Muscle layer of duodenum (tissue), 2 donors: ENCODE measurements at regions not wholly inside any gene's neighbourhood (a gene's known extent, or its start where the extent isn't known, plus 50 kb on each side); places are given as distances from the start of the nearest gene placed in this dataset.

Experiments
- H3K27ac ChIP-seq: one replicate; pipeline ENCODE4 v1.7.0; 2013; ENCODE audit warnings: mild to moderate bottlenecking, low read length
- H3K27me3 ChIP-seq: one replicate; pipeline ENCODE4 v1.7.0; 2013; ENCODE audit warnings: low read depth, mild to moderate bottlenecking, control low read depth, low read length
- H3K36me3 ChIP-seq, 2 donors: one replicate each; pipeline ENCODE4 v1.7.0; 2013; ENCODE audit warnings: low read length in 2 of 2, control low read depth in 1 of 2, mild to moderate bottlenecking in 1 of 2; ENCODE audit not compliant: insufficient read depth in 2 of 2, control insufficient read depth in 1 of 2
- H3K4me1 ChIP-seq, 2 donors: one replicate each; pipeline ENCODE4 v1.7.0; 2013; ENCODE audit warnings: low read length in 2 of 2, mild to moderate bottlenecking in 2 of 2, control low read depth in 1 of 2, moderate library complexity in 1 of 2; ENCODE audit not compliant: insufficient read depth in 2 of 2, control insufficient read depth in 1 of 2
- H3K4me3 ChIP-seq, 2 donors: one replicate each; pipeline ENCODE4 v1.7.0; 2013; ENCODE audit warnings: low read length in 2 of 2, low read depth in 1 of 2, mild to moderate bottlenecking in 1 of 2
- H3K9me3 ChIP-seq, 2 donors: one replicate each; pipeline ENCODE4 v1.7.0; 2013; ENCODE audit warnings: low read length in 2 of 2, control low read depth in 1 of 2, mild to moderate bottlenecking in 1 of 2; ENCODE audit not compliant: control insufficient read depth in 1 of 2
- donor health status: healthy.

DNA sequence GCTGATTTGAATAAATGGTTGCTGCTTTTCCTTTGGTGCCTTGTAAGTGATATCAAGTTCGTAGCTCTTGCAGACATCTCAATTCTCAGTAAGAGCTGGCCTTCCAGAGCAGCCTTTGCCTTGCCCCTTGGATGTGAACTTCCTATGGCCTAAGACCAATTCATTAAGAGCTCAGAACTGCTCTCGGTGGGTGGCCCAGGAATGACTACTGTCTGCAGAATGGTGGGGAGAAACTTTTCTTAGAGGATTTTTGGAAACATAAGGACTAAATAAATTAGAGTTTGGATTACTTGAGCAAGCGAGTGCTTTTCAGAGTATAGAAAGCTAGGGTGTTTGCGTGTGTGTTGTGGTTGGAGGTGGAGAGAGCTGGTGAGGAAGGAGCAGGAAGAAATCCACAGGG, 306.4 kb upstream of the TBX3 start:
- no peaks in the 10 kb centered on the region for H3K27me3 ChIP-seq

DNA sequence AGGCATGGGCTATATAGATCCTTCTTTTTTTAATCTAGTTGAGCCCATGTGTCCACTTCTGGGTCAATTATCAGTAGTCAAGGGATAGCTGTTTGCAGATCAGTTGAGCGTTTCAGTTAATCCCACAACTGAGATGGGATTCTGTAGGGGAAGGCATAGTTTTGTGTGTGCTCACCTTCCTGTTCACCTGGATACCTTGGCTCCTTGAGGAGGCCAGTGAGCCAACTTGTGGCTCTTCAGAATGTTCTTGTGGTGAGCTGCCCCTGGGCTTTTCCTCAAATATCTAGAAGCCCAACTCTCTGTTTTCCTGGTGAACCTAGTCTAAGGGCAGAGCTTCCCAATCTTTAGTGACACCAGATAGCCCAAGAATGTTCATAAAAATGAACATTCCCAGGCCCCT, 302.9 kb upstream of the TBX3 start:
- H3K4me1 ChIP-seq = no peaks in the 10 kb centered on the region
- no peak overlapping the region for H3K27ac ChIP-seq
- H3K9me3 ChIP-seq = no peaks in the 10 kb centered on the region
- no peak overlapping the region for H3K4me3 ChIP-seq
- no peaks in the 10 kb centered on the region for H3K27me3 ChIP-seq
- H3K36me3 ChIP-seq = no peaks in the 10 kb centered on the region

More for the DNA sequence above, 306.4 kb upstream of the TBX3 start:
- Histone ChIP-seq H3K4me1 (peaks cover 0 to 9% of the 10 kb centered on the region in 2 donors), H3K36me3 (no peaks in the 10 kb centered on the region), H3K27ac (no peak overlapping the region), H3K4me3 (no peak overlapping the region), H3K9me3 (no peaks in the 10 kb centered on the region)

DNA sequence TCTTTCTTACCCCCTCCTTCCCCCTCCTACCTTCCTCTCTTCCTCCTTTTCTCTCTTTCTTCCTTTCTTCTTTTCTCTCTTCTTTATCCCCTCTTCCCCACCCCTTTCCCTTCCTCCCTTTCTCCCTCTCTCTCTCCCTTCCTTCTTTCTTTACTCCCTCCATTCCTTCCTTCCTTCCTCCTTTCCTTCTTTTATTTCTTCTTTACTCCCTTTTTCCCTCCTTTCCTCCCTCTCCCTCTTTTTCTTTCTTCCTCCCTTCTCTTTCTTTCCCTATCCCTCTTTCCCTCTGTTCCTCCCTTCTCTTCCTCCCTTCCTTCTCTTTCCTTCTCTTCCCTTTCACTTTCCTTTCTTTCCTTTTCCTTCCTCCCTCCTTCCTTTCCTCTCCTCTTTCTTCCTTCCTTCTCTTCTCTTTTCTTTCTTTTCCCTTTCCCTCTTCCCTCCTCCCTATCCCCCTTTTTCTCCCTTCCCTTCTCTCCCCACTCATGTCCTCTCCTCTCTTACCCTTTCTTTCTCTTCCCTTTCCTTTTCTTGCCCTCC, 302.3 kb upstream of the TBX3 start:
- H3K27ac ChIP-seq = no peak overlapping the region
- no peaks in the 10 kb centered on the region for H3K36me3 ChIP-seq
- no peaks in the 10 kb centered on the region for H3K27me3 ChIP-seq

DNA sequence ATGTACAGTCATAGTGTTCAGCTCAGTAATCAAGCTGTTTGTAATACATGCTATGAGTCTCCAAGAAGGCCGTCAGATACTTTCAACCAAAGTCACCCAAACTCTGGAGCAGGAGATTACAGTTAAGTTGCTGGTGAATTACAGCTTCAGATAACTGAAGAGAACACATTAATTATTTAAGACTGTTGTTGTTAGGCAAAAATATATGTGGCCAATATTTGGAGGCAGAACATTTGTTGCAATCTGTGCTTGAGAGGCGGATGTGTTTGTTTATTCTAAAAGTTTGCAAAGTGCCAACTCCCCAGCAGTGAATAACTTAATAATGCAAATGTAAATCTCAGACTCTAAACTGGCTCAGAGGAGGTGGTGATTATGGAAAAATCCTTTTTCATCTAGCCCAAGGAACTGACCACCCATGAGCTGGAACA, 300.7 kb upstream of the TBX3 start:
- H3K9me3 ChIP-seq = no peaks in the 10 kb centered on the region
- no peak overlapping the region for H3K27ac ChIP-seq
- no peaks in the 10 kb centered on the region for H3K36me3 ChIP-seq
- H3K4me3 ChIP-seq = no peak overlapping the region
- H3K4me1 ChIP-seq = no peaks in the 10 kb centered on the region
- H3K27me3 ChIP-seq = no peaks in the 10 kb centered on the region

More for the DNA sequence above, 302.3 kb upstream of the TBX3 start:
- Histone ChIP-seq H3K4me3 (no peak overlapping the region), H3K9me3 (no peaks in the 10 kb centered on the region), H3K4me1 (no peaks in the 10 kb centered on the region)

DNA sequence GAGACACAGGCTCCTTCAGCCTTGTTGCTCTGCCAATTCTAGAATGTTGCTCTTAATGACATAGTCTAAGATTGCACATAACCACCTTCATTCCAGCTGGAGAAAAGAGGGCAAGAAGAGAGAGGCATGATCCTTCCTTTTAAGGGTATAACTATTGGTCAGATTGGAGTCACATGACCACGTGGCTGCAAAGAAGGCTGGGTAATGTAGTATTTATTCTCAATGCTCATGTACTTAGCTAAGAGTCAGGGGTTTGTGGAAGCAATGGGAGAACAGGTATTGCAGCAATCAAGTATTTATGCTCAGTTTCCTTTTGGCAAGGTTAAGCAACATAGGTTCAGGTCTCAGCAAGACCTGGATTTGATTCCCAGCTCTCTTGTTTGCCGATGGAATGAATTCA, 298.8 kb upstream of the TBX3 start:
- Histone ChIP-seq H3K9me3 (no peaks in the 10 kb centered on the region), H3K27me3 (no peaks in the 10 kb centered on the region), H3K4me1 (no peaks in the 10 kb centered on the region), H3K4me3 (no peak overlapping the region), H3K27ac (no peak overlapping the region), H3K36me3 (no peaks in the 10 kb centered on the region)

DNA sequence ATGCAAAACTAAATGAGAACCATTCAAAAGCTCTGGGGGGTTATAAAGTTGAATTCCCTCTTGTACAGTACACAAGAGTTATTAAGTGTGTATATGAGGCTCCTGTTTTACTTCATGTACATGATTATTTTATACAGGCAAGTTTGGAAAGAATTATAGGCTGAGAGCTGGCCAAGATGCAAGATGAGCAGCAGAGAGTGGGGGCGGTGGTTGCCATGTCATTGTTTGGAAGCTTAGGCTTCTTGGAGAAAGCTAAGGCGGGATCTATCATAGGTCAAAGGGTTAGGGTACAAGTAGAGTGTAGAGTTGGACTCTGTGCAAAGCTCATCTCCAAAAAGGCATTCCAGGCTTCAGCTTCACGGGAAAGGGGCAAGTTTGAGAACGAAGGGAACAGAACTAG, 297.1 kb upstream of the TBX3 start:
- H3K4me3 ChIP-seq = no peak overlapping the region
- H3K36me3 ChIP-seq = no peaks in the 10 kb centered on the region
- H3K9me3 ChIP-seq = no peaks in the 10 kb centered on the region
- H3K4me1 ChIP-seq = no peaks in the 10 kb centered on the region
- H3K27me3 ChIP-seq = no peaks in the 10 kb centered on the region
- H3K27ac ChIP-seq = no peak overlapping the region

DNA sequence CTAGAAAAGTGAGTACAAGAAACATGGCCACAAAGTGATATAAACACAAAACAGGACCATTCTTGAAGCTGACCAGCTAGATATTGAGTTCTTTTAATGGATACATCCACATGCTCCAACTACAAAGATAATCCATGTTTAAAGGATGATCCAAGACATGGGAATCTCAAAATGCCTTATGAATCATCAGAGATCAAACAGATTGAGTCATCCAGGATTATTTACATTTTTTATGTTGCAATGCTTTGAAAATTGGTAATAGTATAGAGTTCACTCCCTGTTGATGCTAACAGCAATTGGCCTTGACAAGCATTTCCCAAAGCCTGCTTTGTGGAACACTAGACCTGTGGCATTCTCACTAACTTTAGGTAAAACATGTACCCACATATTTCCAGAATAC, 293.0 kb upstream of the TBX3 start:
- H3K9me3 ChIP-seq = no peaks in the 10 kb centered on the region
- H3K4me1 ChIP-seq = no peaks in the 10 kb centered on the region
- no peak overlapping the region for H3K27ac ChIP-seq
- no peaks in the 10 kb centered on the region for H3K27me3 ChIP-seq
- H3K4me3 ChIP-seq = no peak overlapping the region
- H3K36me3 ChIP-seq = no peaks in the 10 kb centered on the region

DNA sequence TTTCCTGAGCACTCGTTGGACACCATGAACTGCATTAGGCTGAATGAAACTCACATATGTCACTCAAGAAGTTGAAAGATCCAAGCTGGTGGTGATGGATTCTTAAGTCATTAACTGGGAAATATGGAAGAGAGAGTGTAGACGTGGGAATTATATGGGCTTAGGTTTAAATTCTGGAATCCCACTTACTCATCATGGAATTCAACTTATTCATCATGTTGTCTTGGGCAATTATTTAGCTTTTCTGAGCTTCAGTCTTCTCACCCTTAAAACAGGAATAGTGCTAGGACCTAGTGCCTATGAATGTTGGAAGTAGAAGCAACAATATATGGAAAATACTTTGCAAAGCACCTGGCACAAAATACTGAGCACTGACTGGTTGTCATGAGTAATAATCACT, 292.4 kb upstream of the TBX3 start:
- no peaks in the 10 kb centered on the region for H3K27me3 ChIP-seq
- H3K27ac ChIP-seq = no peak overlapping the region
- H3K9me3 ChIP-seq = no peaks in the 10 kb centered on the region
- H3K36me3 ChIP-seq = no peaks in the 10 kb centered on the region
- H3K4me3 ChIP-seq = no peak overlapping the region
- no peaks in the 10 kb centered on the region for H3K4me1 ChIP-seq

DNA sequence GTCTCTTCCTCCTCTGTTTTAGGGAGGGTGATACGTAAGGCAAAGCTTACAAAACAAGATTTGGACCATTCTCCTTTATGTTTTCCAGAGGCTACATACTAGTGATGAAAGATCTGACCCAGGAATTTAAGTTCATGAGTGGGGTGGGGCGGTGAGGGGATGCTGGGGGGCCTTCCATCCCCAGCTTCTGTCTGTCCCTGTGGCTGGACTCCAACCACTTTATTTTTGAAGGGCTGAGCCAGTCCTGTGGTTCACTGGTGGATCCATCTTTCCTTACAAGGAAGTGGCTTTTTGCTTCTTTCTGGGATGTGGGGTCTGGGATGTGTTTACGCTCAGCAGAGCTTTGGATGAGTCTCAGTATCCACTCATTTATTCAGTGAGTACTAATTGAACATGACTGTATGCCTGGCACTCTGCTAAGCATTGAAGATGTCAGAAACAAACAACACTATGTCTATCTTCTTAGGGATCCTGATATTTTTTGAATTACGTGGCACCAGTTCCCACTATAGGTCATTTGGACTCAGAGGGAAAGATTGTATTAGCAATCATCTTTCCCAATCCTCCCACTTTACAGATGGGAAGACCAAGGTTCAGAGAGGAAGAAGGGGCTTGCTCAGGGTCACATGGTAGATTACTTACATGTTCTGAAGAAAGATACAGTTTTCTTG, 291.8 kb upstream of the TBX3 start:
- H3K27me3 ChIP-seq = no peaks in the 10 kb centered on the region
- no peaks in the 10 kb centered on the region for H3K9me3 ChIP-seq
- no peak overlapping the region for H3K27ac ChIP-seq
- no peaks in the 10 kb centered on the region for H3K36me3 ChIP-seq
- no peaks in the 10 kb centered on the region for H3K4me1 ChIP-seq
- H3K4me3 ChIP-seq = no peak overlapping the region

DNA sequence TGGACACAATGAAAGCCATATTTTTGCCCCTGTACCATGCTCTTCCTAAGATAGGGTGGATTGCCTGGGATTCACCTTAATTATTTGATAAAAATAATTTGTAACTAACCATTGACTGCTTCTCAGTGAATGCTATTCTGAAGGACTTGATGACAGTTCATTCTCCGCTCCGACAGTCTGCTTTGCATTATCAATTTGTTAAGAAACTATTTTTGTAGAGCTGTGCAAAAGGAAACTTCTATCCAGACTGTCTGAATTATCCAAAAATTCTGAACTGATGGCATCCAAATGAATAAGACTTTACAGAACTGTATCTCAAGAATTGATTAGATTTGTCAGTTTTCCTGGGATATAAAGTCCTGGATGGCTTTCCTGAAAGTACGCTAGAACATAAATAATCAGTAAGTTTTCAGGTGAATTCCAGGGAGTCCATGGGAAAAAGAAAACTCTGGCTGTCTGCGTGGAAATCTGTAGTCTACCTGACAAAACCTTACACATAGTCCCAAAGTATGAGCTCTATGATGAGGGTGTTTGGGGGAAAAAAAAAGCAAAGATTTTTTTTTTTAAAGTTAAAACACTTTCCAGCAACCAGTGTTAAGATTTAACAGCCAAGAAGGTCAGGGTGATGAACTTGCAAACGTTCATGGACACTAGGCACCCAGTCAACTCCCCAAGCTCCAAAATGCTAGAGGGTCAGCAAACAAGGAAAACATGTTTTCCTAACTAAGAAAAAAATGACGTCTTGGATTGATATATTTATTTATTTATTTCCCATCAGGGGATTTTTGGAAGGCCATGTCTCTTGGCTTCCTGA, 291.1 kb upstream of the TBX3 start:
- no peak overlapping the region for H3K4me3 ChIP-seq
- no peak overlapping the region for H3K27ac ChIP-seq
- H3K27me3 ChIP-seq = no peaks in the 10 kb centered on the region
- H3K36me3 ChIP-seq = no peaks in the 10 kb centered on the region
- H3K4me1 ChIP-seq = no peaks in the 10 kb centered on the region
- no peaks in the 10 kb centered on the region for H3K9me3 ChIP-seq

DNA sequence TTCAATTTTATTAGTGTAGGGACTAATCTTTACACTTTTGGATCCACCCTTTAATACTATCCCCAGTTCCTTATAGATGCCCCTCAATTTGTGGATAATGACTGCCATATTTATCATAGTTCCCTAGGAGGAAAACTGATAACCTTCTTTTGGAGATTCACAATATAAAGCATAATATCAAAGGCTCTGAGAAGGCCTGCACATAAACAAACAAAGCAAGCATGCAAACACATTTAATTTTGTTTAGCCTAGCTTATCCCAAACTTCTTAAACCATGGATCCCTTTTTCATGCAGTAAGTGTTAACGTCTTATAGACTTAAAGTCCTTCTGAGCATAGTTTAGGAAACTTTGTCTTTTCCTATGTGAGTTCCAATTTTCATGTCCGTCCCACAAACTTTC, 290.4 kb upstream of the TBX3 start:
- no peak overlapping the region for H3K4me3 ChIP-seq
- no peaks in the 10 kb centered on the region for H3K4me1 ChIP-seq
- H3K9me3 ChIP-seq = no peaks in the 10 kb centered on the region
- no peaks in the 10 kb centered on the region for H3K36me3 ChIP-seq
- H3K27me3 ChIP-seq = no peaks in the 10 kb centered on the region
- H3K27ac ChIP-seq = no peak overlapping the region
